ENCODE measurements at regions not wholly inside any gene's neighbourhood (a gene's known extent, or its start where the extent isn't known, plus 50 kb on each side); places are given as distances from the start of the nearest gene placed in this dataset.
"Not testable (repeated sequence)": the region's sequence is repeated elsewhere in the genome, so short reads cannot be mapped to it uniquely, and the experiment has no call there.

DNA sequence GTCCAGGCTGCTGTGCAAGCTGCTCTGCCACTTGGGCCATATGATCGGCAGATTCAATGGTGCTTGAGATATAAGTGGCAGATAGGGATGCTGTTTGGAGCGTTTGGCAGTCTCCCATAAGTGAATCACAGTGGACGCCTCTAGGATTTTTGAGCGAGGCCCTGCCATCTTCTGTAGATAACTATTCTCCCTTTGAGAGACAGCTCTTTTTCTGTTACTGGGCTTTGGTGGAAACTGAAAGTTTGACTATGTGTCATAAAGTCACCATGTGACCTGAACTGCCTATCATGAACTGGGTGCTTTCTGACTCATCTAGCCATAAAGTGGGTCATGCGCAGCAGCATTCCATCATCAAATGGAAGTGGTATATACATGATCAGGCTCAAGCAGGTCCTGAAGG, 412.5 kb upstream of the GRID2 start:
- TF ChIP-seq EZH2 (IDR thresholded peaks at IDR 0.05; ENCODE audit: low read depth) = not testable (repeated sequence)
- TF ChIP-seq, protein P1, sequence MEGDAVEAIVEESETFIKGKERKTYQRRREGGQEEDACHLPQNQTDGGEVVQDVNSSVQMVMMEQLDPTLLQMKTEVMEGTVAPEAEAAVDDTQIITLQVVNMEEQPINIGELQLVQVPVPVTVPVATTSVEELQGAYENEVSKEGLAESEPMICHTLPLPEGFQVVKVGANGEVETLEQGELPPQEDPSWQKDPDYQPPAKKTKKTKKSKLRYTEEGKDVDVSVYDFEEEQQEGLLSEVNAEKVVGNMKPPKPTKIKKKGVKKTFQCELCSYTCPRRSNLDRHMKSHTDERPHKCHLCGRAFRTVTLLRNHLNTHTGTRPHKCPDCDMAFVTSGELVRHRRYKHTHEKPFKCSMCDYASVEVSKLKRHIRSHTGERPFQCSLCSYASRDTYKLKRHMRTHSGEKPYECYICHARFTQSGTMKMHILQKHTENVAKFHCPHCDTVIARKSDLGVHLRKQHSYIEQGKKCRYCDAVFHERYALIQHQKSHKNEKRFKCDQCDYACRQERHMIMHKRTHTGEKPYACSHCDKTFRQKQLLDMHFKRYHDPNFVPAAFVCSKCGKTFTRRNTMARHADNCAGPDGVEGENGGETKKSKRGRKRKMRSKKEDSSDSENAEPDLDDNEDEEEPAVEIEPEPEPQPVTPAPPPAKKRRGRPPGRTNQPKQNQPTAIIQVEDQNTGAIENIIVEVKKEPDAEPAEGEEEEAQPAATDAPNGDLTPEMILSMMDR (conservative IDR thresholded peaks at IDR 0.05) = not testable (repeated sequence)

Measured in PC-9 (cell line).